Endothelial cell of umbilical vein (primary cell): ENCODE measurements at regions not wholly inside any gene's neighbourhood (a gene's known extent, or its start where the extent isn't known, plus 50 kb on each side); places are given as distances from the start of the nearest gene placed in this dataset.

Experiments
- CTCF ChIP-seq, 2 donors: IDR thresholded peaks; 1 replicate in 1 of 2; 2 replicates in 1 of 2; pipeline ENCODE4 v1.5.1; 2011; ENCODE audit warnings: low read length in 2 of 2, mild to moderate bottlenecking in 2 of 2, moderate library complexity in 2 of 2, control low read depth in 1 of 2, inconsistent platforms in 1 of 2, low read depth in 1 of 2; ENCODE audit not compliant: insufficient read depth in 1 of 2; ENCODE audit errors: extremely low read depth in 1 of 2
- EZH2 ChIP-seq: IDR thresholded peaks from 2 replicates; pipeline ENCODE4 v1.6.1; 2012; ENCODE audit warnings: borderline replicate concordance, low read depth, mild to moderate bottlenecking, moderate library complexity, low read length, inconsistent platforms; ENCODE audit not compliant: severe bottlenecking
- MAX ChIP-seq: IDR thresholded peaks from 2 replicates; pipeline ENCODE4 v1.6.1; 2011; ENCODE audit not compliant: insufficient read depth, insufficient read length
- MYC ChIP-seq: IDR thresholded peaks from one replicate; pipeline ENCODE4 v1.6.1; 2011; ENCODE audit warnings: mild to moderate bottlenecking, low read depth, low read length

GRCh38 chr5:143692342-143692741 is 119.6 kb upstream of the HMHB1 start:
- TF ChIP-seq EZH2 (no peak), CTCF (IDR thresholded peaks at IDR 0.05; ENCODE audit: extremely low read depth in 1 of 2, insufficient read depth in 1 of 2, low read depth in 1 of 2, low read length in 2 of 2) (no peak), MYC (no peak), MAX (no peak)
